ENCODE measurements at regions not wholly inside any gene's neighbourhood (a gene's known extent, or its start where the extent isn't known, plus 50 kb on each side); places are given as distances from the start of the nearest gene placed in this dataset.

DNA sequence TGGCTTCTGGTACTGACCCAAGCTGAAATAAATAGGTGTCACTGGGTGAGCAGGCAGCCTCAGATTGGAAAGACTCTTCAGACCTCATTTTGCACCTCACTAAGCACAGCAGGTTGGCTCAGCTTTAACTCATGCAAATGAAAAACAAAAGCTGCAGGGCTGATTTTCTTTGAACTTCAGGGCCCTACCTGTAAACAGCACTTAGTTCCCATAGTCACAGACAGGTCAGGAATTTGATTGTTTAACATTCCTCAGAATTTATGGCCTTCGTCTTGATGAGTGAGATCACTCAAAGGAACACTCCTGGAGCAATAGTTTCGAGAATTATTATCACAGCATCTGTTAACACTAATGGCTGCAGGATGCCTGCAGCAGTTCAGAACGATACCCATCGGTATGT lies 718.5 kb downstream of the EFNB2 start:
- no peak for DNase-seq

GRCh38 chr13:105814902-105815250 lies 720.6 kb downstream of the EFNB2 start:
- DNase-seq = no peak

GRCh38 chr13:105814219-105814901 lies 721.1 kb downstream of the EFNB2 start:
- DNase-seq = peak; percentile 36

DNA sequence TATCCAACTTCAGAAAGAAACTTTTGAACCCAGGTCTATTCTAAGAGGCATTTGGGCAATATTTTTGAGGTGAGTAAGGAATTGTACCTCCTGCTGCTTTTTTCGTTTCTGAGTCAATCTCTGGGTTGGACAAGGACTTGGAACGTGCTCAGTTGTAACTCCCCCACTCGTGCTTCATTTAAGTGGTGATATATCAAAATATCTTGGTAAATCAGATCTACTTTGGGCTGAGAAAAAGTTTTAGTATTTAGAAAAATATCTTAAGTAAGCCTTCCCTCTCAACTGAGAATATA lies 728.9 kb downstream of the EFNB2 start:
- DNase-seq = no peak

DNA sequence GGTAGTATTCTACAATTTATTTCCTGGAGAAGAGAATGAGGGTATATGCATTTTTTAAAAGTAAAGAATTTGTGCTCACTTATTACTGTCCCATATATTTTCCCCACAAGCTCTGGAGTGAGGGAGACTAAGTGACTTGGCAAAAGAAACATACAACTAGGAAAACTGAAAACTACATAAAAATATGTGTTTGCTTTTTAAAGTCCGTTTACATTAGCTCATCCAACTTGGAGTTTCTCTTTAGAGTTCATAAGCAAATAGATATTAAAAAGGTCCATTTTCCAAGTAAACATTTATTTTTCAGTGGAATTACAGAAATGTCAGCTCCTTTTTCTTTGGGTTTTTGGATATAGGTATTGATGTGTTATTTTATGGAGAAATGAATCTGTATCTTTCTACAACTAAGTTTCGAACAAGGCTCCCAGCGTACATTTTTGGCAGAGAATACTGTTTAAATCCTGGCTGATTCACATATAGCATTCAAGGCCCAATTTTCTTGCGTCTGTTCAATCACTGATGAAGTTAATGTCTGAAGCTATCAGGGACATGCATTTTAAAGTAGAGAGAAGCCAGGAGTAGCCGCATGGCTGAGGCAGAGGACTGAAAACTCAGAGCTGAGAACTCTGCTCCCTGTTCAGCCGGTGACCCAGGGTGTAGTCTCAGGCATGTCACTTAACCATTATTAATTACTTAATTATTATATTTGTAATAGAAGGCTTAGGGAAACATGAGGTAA lies 729.4 kb downstream of the EFNB2 start:
- no peak for DNase-seq

DNA sequence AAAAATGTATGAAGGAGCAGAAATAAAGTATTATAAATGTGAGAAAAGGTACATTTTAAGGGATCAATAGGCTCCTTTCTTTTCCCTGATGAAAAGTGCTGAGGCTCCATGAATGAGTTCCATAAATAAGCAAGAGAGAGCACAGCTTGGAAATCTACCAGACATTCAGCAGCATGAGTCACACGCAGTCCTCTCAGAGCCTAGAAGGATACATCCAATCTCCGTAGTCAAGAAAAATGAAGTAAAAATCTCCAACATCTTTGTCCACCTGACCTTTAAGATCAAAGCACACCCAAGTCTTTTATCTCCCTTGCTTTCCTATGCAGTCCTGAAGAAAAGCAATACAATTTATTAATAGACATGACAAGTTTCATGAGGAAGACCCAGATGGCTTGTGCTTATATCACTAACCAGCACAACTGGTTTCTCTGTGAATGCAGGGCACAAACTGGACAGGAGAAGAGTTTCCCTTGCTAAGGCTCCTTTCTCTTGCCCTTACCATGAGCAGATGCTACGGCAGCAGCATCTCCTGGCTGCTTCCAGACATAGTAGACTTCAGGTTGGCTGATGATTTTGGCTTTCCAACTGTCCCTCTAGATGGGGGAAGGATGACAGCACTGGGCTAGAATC lies 730.8 kb downstream of the EFNB2 start:
- no peak for DNase-seq

DNA sequence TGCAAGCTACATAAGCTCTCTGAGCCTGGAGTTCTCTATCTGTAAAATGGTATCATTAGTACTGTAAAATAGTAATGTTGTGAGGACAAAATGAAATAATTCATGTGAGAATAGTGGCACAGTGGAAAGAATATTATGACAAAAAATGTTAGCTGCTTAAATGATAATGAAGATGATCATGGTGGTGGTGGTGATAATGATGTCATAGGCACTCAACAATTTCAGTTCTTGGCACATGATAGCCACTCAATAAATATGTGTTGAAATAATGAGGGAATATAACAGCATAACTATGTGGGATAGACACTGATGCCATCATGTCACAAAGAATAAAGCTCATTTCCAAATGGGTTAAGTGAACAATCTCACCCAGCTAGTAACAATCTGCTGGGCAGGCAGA lies 736.3 kb downstream of the EFNB2 start:
- no peak for DNase-seq

- DNase-seq = no peak
These were observed 736.9 kb downstream of the EFNB2 start for GRCh38 chr13:105798541-105798940.

GRCh38 chr13:105796081-105796480 lies 739.4 kb downstream of the EFNB2 start:
- DNase-seq = no peak

DNA sequence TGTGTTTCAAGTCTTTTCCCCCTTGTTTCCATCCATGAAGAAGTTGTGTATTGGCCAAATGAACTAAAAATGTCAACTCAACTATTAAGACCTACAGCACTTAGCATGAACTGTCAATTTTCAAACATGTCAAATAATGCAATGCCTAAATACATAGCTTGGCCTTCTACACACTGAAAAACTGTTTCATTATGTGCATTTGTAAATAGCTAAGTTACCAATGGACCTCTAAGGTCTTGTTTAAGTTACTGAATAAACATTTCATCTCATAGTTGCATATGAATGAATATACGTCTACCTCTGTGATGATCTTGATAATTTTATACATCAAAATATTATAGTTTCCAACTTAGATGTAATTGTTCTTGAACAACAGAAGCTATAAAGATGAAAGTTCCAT lies 744.5 kb downstream of the EFNB2 start:
- no peak for DNase-seq

GRCh38 chr13:105788530-105788929 lies 746.9 kb downstream of the EFNB2 start:
- no peak for DNase-seq

GRCh38 chr13:105787632-105788031 lies 747.8 kb downstream of the EFNB2 start:
- DNase-seq = no peak

DNA sequence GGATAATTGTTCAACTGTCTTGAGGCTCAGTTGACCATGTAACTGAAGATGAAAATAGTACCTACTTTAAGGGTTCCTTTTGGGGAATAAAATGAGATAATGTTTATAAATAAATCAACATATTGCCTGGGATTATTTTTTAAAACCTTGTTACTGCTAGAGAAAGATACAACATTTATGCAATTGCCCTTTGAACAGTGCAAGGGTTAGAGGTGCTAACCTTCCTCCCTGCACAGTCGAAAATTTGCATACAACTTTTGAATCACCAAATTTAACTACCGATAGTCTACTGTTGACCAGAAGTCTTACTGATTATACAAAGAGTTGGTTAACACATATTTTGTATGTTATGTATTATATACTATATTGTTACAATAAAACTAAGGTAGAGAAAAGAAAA lies 750.0 kb downstream of the EFNB2 start:
- no peak for DNase-seq

DNA sequence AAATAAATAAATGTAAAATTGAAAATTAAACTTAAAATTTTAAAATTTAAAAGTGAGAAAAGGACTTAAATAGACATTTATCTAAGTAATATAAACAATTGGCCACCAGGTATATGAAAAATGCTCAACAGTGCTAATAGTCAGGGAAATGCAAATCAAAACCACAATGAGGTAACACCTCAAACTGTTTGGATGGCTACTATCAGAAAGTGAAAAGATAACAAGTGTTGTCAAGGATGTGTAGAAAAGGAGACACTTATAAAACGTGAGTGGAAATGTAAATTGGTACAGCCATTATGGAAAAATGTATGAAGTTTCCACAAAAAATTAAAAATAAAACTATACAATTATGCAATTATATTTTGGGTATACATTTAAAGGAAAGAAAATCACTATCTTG lies 752.2 kb downstream of the EFNB2 start:
- no peak for DNase-seq

- no peak for DNase-seq
These were observed 757.3 kb downstream of the EFNB2 start for GRCh38 chr13:105778196-105778595.

DNA sequence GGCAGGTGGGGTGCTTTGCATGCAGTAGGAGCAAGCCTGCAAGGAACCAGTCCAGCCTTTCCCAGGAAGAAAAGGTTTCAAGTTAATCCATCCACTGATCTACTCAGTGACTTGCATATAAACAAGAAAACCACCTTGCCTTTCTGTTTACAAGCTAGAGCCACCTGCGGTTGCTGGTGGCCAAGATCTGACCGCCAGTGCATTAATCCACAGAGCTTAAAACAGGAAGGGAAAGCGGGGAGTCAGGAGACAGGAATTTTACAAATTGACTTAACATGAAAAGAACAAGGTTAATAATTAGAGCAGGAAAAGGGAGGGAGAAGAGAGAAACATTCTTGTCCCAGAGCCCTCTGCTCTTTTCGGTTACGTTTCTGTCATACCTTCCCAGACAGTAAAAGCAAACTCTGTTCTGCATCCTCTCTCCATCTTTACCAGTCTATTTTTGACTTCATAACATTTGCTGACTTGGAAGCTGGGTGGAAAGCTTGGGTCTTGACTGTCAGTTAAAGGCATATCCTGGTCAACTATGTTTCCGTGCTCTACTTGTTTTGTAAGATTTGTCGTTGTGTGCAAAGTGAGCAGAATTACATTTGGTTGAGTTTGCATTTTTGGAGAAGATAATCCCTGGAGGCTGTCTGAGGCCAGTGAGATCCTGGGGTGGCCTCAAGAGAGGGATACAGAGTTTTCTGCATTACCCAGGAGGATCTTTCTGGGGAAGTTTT lies 760.6 kb downstream of the EFNB2 start:
- no peak for DNase-seq

GRCh38 chr13:105773863-105774538 lies 761.5 kb downstream of the EFNB2 start:
- no peak for DNase-seq

- DNase-seq = no peak
These were observed 762.2 kb downstream of the EFNB2 start for GRCh38 chr13:105773241-105773640.

DNA sequence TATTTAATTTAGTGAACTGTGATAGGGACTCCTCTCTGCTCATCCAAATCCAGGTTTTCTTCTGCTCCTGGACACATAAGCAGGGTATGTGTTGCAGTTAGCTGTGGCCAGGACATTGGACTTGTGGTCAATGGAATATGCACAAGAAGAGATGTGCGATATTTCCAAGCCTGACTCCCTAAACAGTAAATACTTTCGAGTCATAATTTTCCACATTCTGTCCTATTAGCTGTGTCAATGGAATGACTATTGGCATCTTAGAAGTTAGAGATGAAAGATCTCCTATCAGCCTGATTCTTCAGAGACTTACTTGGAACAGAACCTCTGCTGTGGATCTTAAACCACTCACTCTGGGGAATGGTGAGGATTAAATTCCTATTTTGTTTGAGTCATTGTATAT lies 771.0 kb downstream of the EFNB2 start:
- DNase-seq = no peak

- DNase-seq = no peak
These were observed 771.6 kb downstream of the EFNB2 start for GRCh38 chr13:105763851-105764250.

- no peak for DNase-seq
These were observed 773.4 kb downstream of the EFNB2 start for GRCh38 chr13:105762096-105762495.

DNA sequence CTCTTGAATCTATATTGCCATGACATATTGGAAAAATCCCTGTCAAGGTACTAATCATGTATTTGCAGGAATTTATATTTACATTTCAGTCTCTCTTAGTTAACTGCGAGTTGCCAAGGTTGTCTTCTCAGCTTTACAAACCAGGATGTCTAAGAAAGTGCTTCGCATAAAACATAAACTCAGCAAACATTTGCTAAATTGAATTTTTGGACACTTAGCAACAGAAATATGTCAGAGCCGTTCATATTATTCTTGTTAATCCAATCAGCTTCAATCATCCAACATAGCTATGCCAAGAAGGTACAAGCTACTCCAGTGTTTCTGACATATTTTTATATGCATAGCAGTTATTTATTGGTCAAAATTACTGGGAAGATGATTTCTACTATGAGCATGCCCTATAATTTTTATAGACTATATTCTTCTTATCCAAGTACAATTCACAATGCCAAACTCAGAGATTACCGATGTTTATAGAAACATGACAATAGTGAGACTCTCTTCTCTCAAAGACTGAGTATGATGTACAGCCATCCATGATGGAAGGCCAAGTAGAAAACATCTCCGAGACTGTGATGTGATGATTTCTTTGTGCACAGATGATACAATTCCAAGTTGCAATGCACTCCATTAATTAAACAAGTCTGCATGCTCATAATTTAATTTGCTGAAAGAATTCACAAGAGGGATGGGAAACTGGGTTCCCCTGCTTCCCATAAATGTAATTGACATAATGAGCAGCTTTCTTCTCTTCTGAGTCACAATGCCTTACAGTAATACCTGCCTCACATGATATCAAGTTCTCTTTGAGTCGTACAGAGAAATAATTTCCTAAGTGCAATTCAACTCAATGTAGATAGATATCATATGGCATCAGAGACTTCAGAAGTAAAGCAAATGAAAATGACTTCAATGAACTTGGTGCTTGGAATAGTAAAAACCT lies 776.3 kb downstream of the EFNB2 start:
- no peak for DNase-seq

Data from NCI-H345 (cell line).